Prostate gland (tissue), 2 donors: ENCODE measurements at regions not wholly inside any gene's neighbourhood (a gene's known extent, or its start where the extent isn't known, plus 50 kb on each side); places are given as distances from the start of the nearest gene placed in this dataset.

ENCODE experiments used
- DNase-seq: peaks from one replicate; pipeline ENCODE4 v3.0.0-alpha.2; 2019; ENCODE audit warnings: low spot score
- H3K27ac ChIP-seq, 2 donors: fragments of 200-600 bp; sonication (generic); 2 replicates each; pipeline ENCODE4 v1.5.1; 2017 to 2019
- H3K27me3 ChIP-seq: fragments of 200-600 bp; sonication (generic); replicated peaks from 2 replicates; pipeline ENCODE4 v1.5.1; 2019; ENCODE audit not compliant: insufficient read depth
- H3K36me3 ChIP-seq, 2 donors: fragments of 200-600 bp; sonication (generic); 1 replicate in 1 of 2; 2 replicates in 1 of 2; pipeline versions ENCODE4 v1.5.1 to v1.8.1; 2017 to 2019
- H3K4me1 ChIP-seq: fragments of 200-600 bp; sonication (generic); replicated peaks from 2 replicates; pipeline ENCODE4 v1.5.1; 2019
- H3K4me3 ChIP-seq, 2 donors: fragments of 200-600 bp; sonication (generic); 2 replicates each; pipeline ENCODE4 v1.5.1; 2017 to 2019
- H3K9me3 ChIP-seq: fragments of 200-600 bp; sonication (generic); 2 replicates; pipeline ENCODE4 v1.5.1; 2017
- CTCF ChIP-seq, 4 experiments: fragments of 200-600 bp in 2 of 4; fragments of 450-650 bp in 2 of 4; sonication (generic) in 2 of 4; IDR thresholded peaks; 1 replicate in 3 of 4; 2 replicates in 1 of 4; pipeline ENCODE4 v1.5.1; 2016 to 2019; ENCODE audit warnings: antibody characterized with exemption in 4 of 4, mild to moderate bottlenecking in 2 of 4, moderate library complexity in 2 of 4
- POLR2A ChIP-seq: fragments of 450-650 bp; IDR thresholded peaks from one replicate; pipeline ENCODE4 v1.6.1; 2016; ENCODE audit warnings: antibody characterized with exemption, mild to moderate bottlenecking
- POLR2AphosphoS5 ChIP-seq: sonication (generic); formaldehyde crosslinking; IDR thresholded peaks from one replicate; pipeline ENCODE4 v1.6.1; 2017; ENCODE audit warnings: antibody characterized with exemption
- WGBS: methylation state at CpG from one replicate; pipeline ENCODE4 v1.1.5; 2018; 5-methylcytosine and 5-hydroxymethylcytosine counted together
- intact Hi-C: fragments of 100-400 bp; cut with DNase I; formaldehyde crosslinking; loops from one replicate; pipeline ENCODE4 v1.14.2; 2022

GRCh38 chr4:101670897-101671296, 119.6 kb upstream of the BANK1 start:
- Histone ChIP-seq H3K9me3 (no peaks in the 10 kb centered on the region), H3K36me3 (no peaks in the 10 kb centered on the region), H3K27ac (no peak overlapping the region), H3K4me1 (no peaks in the 10 kb centered on the region), H3K4me3 (no peak overlapping the region), H3K27me3 (no peaks in the 10 kb centered on the region)
- DNase-seq, result no peak
- 95% methylated on average over 3 of the region's 3 CpGs for WGBS
- intact Hi-C loops, result no loop called here
- TF ChIP-seq POLR2A (no peak), CTCF (IDR thresholded peaks at IDR 0.05) (no peak), POLR2AphosphoS5 (no peak)

DNA sequence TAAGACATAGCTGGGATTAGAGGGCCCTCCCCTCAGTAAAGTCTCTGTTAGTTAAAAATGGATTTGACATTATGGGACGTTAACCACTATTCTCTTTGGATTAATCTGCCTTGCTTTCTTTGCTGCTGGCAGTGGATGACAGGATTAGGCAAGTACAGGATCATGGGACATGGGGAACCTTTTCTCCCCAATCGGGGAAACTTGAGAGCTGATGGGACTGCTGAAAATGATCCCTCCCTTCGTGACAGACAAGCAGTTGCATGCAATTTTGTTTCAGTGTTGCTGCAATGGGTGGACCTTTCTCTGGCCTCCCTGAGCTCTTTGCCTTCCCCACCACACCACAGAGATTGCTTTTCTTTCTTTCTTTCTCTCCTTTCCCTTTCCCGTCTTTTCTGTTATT, 120.2 kb upstream of the BANK1 start:
- Histone ChIP-seq H3K36me3 (no peaks in the 10 kb centered on the region), H3K4me3 (no peak overlapping the region), H3K9me3 (no peaks in the 10 kb centered on the region), H3K27ac (no peak overlapping the region), H3K27me3 (no peaks in the 10 kb centered on the region), H3K4me1 (no peaks in the 10 kb centered on the region)
- TF ChIP-seq POLR2AphosphoS5 (no peak), CTCF (IDR thresholded peaks at IDR 0.05) (no peak), POLR2A (no peak)
- 94% methylated on average over 4 of the region's 4 CpGs for WGBS
- intact Hi-C loops, result no loop called here
- no peak for DNase-seq

DNA sequence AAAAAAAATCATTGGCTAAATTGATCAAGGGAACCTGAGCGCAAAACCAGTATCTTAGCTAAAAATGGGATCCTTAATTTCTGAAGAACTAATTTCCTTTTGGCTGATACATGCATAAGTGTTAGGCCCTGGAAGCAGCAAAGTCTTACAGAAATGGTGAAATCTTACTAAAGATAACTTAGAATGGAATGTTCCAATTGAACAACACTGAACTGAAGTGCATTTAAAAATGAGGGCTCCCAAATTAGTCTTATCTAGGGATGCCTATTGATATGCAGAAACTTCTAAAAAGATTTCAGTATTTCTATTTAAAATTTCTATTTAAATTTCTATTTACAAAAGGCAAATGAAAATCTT, 120.7 kb upstream of the BANK1 start:
- Histone ChIP-seq H3K27me3 (no peaks in the 10 kb centered on the region), H3K27ac (no peak overlapping the region), H3K9me3 (no peaks in the 10 kb centered on the region), H3K4me1 (no peaks in the 10 kb centered on the region), H3K36me3 (no peaks in the 10 kb centered on the region), H3K4me3 (no peak overlapping the region)
- intact Hi-C loops, result no loop called here
- no peak for TF ChIP-seq POLR2A
- no peak for TF ChIP-seq POLR2AphosphoS5
- TF ChIP-seq CTCF (IDR thresholded peaks at IDR 0.05), result no peak
- WGBS, result 98% methylated on average over 1 of the region's 1 CpG
- DNase-seq, result no peak

GRCh38 chr4:101669138-101669831, 121.2 kb upstream of the BANK1 start:
- no peaks in the 10 kb centered on the region for H3K36me3 ChIP-seq
- no peaks in the 10 kb centered on the region for H3K9me3 ChIP-seq
- H3K27me3 ChIP-seq, result no peaks in the 10 kb centered on the region
- DNase-seq, result no peak
- WGBS, result 82% methylated on average over 3 of the region's 3 CpGs
- no peak overlapping the region for H3K27ac ChIP-seq
- H3K4me3 ChIP-seq, result no peak overlapping the region
- no peak for TF ChIP-seq POLR2AphosphoS5
- TF ChIP-seq POLR2A, result no peak
- no peak for TF ChIP-seq CTCF (IDR thresholded peaks at IDR 0.05)
- intact Hi-C loops, result no loop called here
- no peaks in the 10 kb centered on the region for H3K4me1 ChIP-seq

GRCh38 chr4:101667348-101667747, 123.2 kb upstream of the BANK1 start:
- Histone ChIP-seq H3K27ac (no peak overlapping the region), H3K4me3 (no peak overlapping the region), H3K4me1 (no peaks in the 10 kb centered on the region), H3K9me3 (no peaks in the 10 kb centered on the region), H3K36me3 (no peaks in the 10 kb centered on the region), H3K27me3 (no peaks in the 10 kb centered on the region)
- TF ChIP-seq POLR2AphosphoS5, result no peak
- no peak for TF ChIP-seq POLR2A
- TF ChIP-seq CTCF (IDR thresholded peaks at IDR 0.05), result no peak
- 84% methylated on average over 4 of the region's 4 CpGs for WGBS
- no peak for DNase-seq
- intact Hi-C loops, result no loop called here
